ENCODE measurements at regions not wholly inside any gene's neighbourhood (a gene's known extent, or its start where the extent isn't known, plus 50 kb on each side); places are given as distances from the start of the nearest gene placed in this dataset.

- TF ChIP-seq POLR2A (IDR thresholded peaks at IDR 0.05) (no peak), CTCF (IDR thresholded peaks at IDR 0.05) (no peak)
Observed at GRCh38 chr7:17625043-17625442, 315.3 kb downstream of the SNX13 start.

All from vagina (tissue), 2 donors.